Heart left ventricle (tissue), 16 donors: ENCODE measurements at regions not wholly inside any gene's neighbourhood (a gene's known extent, or its start where the extent isn't known, plus 50 kb on each side); places are given as distances from the start of the nearest gene placed in this dataset.

Experiments used
- ATAC-seq, 4 donors: fragments of 200-7000 bp; cut with Tn5 transposase; one replicate each; pipeline ENCODE4 v1.9.1; 2020 to 2022; ENCODE audit warnings: moderate library complexity in 4 of 4, mild to moderate bottlenecking in 3 of 4, moderate number of reproducible peaks in 1 of 4
- DNase-seq, 5 donors: peaks; one replicate each; pipeline ENCODE4 v3.0.0-alpha.2; 2020
- H3K27ac ChIP-seq, 12 donors: fragments of 200-600 bp; sonication (generic) in 4 of 12; one replicate each; pipeline versions ENCODE4 v1.5.0 to v1.8.0; 2016 to 2022; ENCODE audit warnings: mild to moderate bottlenecking in 2 of 12
- H3K27me3 ChIP-seq, 9 donors: fragments of 200-600 bp; sonication (generic) in 2 of 9; one replicate each; pipeline versions ENCODE4 v1.5.1 to v1.8.0; 2016 to 2022; ENCODE audit warnings: mild to moderate bottlenecking in 3 of 9
- H3K36me3 ChIP-seq, 9 donors: fragments of 200-600 bp; sonication (generic) in 2 of 9; one replicate each; pipeline versions ENCODE4 v1.5.0 to v1.8.0; 2018 to 2022; ENCODE audit warnings: mild to moderate bottlenecking in 2 of 9
- H3K4me1 ChIP-seq, 12 donors: fragments of 200-600 bp; sonication (generic) in 4 of 12; one replicate each; pipeline versions ENCODE4 v1.5.0 to v1.8.0; 2016 to 2022; ENCODE audit warnings: mild to moderate bottlenecking in 3 of 12
- H3K4me3 ChIP-seq, 12 donors: fragments of 200-600 bp; sonication (generic) in 4 of 12; one replicate each; pipeline versions ENCODE4 v1.5.0 to v1.8.0; 2017 to 2022; ENCODE audit warnings: mild to moderate bottlenecking in 9 of 12, moderate library complexity in 4 of 12
- H3K9me3 ChIP-seq, 12 donors: fragments of 200-600 bp; sonication (generic) in 4 of 12; one replicate each; pipeline versions ENCODE4 v1.5.0 to v1.8.0; 2016 to 2022; ENCODE audit warnings: mild to moderate bottlenecking in 1 of 12
- CTCF ChIP-seq, 12 donors: fragments of 200-600 bp; sonication (generic) in 4 of 12; IDR thresholded peaks; one replicate each; pipeline versions ENCODE4 v1.5.0 to v1.8.0; 2018 to 2022; ENCODE audit warnings: antibody characterized with exemption in 12 of 12, mild to moderate bottlenecking in 5 of 12
- POLR2A ChIP-seq, 2 donors: fragments of 450-650 bp; IDR thresholded peaks; one replicate each; pipeline ENCODE4 v1.6.1; 2017; ENCODE audit warnings: antibody characterized with exemption in 2 of 2, mild to moderate bottlenecking in 2 of 2, moderate library complexity in 2 of 2
- WGBS, 4 donors: extraction: QIAGEN DNeasy Blood & Tissue Kit in 2 of 4; methylation state at CpG; one replicate each; pipeline versions ENCODE4 v1.1.5 to v1.1.7; 2013 to 2018; 5-methylcytosine and 5-hydroxymethylcytosine counted together
- intact Hi-C, 10 donors: fragments of 100-400 bp; cut with DNase I; formaldehyde crosslinking; loops; one replicate each; pipeline versions ENCODE4 v1.11.1 to v1.14.2; 2022
- donor health status: ischemic (EF 13 %, LVEDD 7.1; RV severe dilation, severe dysfunction).
- donor health status: healthy with polysubstance abuse.
- donor health status: DM: no; HTN: yes; CAD: no.
- donor health status: DM: no; HTN: no; CAD: no.
- donor health status: ischemic (EF 25% LVEDD 6.9; RV normal size, moderate dysfunction).
- donor health status: ischemic (EF 25% LVEDD 5.7; RV mildly dilated, moderate dysfunction).
- donor health status: healthy.
- donor health status: DM: yes; HTN: yes; CAD: no.
- donor health status: ischemic (EF 35%, LVEDD 5.7; RV mildly dilated, moderate dysfunction).
- donor health status: nonischemic (EF 11% LVEDD 7.7; RV severe dilation, severe dysfunction).
- donor health status: DM: yes; HTN: yes; CAD: no.
- donor health status: PGD.
- donor health status: ischemic (EF 29% LVEDD 5.4; RV normal size, mild dysfunction).
- donor health status: nonischemic (EF 23%, LVEDD 6.1; RV moderate dilation, normal function).

GRCh38 chr2:195471163-195471562, 185.9 kb upstream of the SLC39A10 start:
- ATAC-seq (no peak), DNase-seq (no peak)
- TF ChIP-seq CTCF (IDR thresholded peaks at IDR 0.05) (no peak), POLR2A (IDR thresholded peaks at IDR 0.05) (no peak)
- H3K4me3 ChIP-seq, result no peak overlapping the region
- 68 to 77% (median 72%) methylated on average over 2 of the region's 2 CpGs for WGBS, 4 donors
- H3K9me3 ChIP-seq, result peaks cover 0 to 11% (median 2%) of the 10 kb centered on the region in 12 donors
- H3K27me3 ChIP-seq, result no peaks in the 10 kb centered on the region
- H3K36me3 ChIP-seq, result no peaks in the 10 kb centered on the region
- peaks cover 0 to 8% (median 0%) of the 10 kb centered on the region in 12 donors for H3K4me1 ChIP-seq
- intact Hi-C loops, result no loop called here
- H3K27ac ChIP-seq, result no peak overlapping the region

- Histone ChIP-seq H3K4me3 (no peak overlapping the region), H3K9me3 (peaks cover 0 to 15% (median 3%) of the 10 kb centered on the region in 12 donors), H3K4me1 (peaks cover 0 to 8% (median 0%) of the 10 kb centered on the region in 12 donors), H3K36me3 (no peaks in the 10 kb centered on the region), H3K27me3 (no peaks in the 10 kb centered on the region), H3K27ac (no peak overlapping the region)
- intact Hi-C loops, result no loop called here
- no peak for DNase-seq
- no peak for TF ChIP-seq CTCF (IDR thresholded peaks at IDR 0.05)
- no peak for TF ChIP-seq POLR2A (IDR thresholded peaks at IDR 0.05)
- no peak for ATAC-seq
Measured at GRCh38 chr2:195470622-195471021, 186.4 kb upstream of the SLC39A10 start.

GRCh38 chr2:195468771-195469170, 188.3 kb upstream of the SLC39A10 start:
- no peak for TF ChIP-seq POLR2A (IDR thresholded peaks at IDR 0.05)
- TF ChIP-seq CTCF (IDR thresholded peaks at IDR 0.05), result no peak
- no peaks in the 10 kb centered on the region for H3K36me3 ChIP-seq
- H3K4me3 ChIP-seq, result no peak overlapping the region
- H3K4me1 ChIP-seq, result peaks cover 0 to 8% (median 0%) of the 10 kb centered on the region in 12 donors
- intact Hi-C loops, result no loop called here
- no peaks in the 10 kb centered on the region for H3K27me3 ChIP-seq
- no peak overlapping the region for H3K27ac ChIP-seq
- H3K9me3 ChIP-seq, result peaks cover 0 to 19% (median 3%) of the 10 kb centered on the region in 12 donors
- 75 to 88% (median 80%) methylated on average over 2 of the region's 2 CpGs for WGBS, 4 donors
- DNase-seq (no peak), ATAC-seq (no peak)

GRCh38 chr2:195466427-195466826, 190.6 kb upstream of the SLC39A10 start:
- Histone ChIP-seq H3K4me1 (no peaks in the 10 kb centered on the region), H3K36me3 (no peaks in the 10 kb centered on the region), H3K27me3 (peaks cover 0 to 4% (median 0%) of the 10 kb centered on the region in 9 donors), H3K4me3 (no peak overlapping the region), H3K9me3 (peaks cover 0 to 19% (median 3%) of the 10 kb centered on the region in 12 donors), H3K27ac (no peak overlapping the region)
- no peak for DNase-seq
- TF ChIP-seq CTCF (IDR thresholded peaks at IDR 0.05) (no peak), POLR2A (IDR thresholded peaks at IDR 0.05) (no peak)
- no peak for ATAC-seq
- intact Hi-C loops, result no loop called here
